IPS DF 19.7 (cell line): ENCODE measurements at regions not wholly inside any gene's neighbourhood (a gene's known extent, or its start where the extent isn't known, plus 50 kb on each side); places are given as distances from the start of the nearest gene placed in this dataset.

Source experiments
- DNase-seq: peaks from one replicate; pipeline ENCODE4 v3.0.0-alpha.2; 2013; ENCODE audit warnings: low read depth, low spot score

GRCh38 chr5:63727583-63727982, 234.7 kb downstream of the HTR1A start:
- no peak for DNase-seq

- no peak for DNase-seq
Measured at GRCh38 chr5:63726496-63726895, 235.7 kb downstream of the HTR1A start.

- no peak for DNase-seq
Measured at GRCh38 chr5:63719147-63719546, 243.1 kb downstream of the HTR1A start.

GRCh38 chr5:63700241-63700640, 262.0 kb downstream of the HTR1A start:
- no peak for DNase-seq

- DNase-seq: no peak
Measured at GRCh38 chr5:63697811-63698210, 264.4 kb downstream of the HTR1A start.

GRCh38 chr5:63690546-63690945, 271.7 kb downstream of the HTR1A start:
- DNase-seq: no peak

- DNase-seq: no peak
Measured at GRCh38 chr5:63687854-63688516, 274.3 kb downstream of the HTR1A start.

GRCh38 chr5:63686938-63687337, 275.3 kb downstream of the HTR1A start:
- DNase-seq: no peak

- DNase-seq: no peak
Measured at GRCh38 chr5:63686181-63686580, 276.1 kb downstream of the HTR1A start.

GRCh38 chr5:63685454-63685853, 276.8 kb downstream of the HTR1A start:
- no peak for DNase-seq

GRCh38 chr5:63674881-63675280, 287.4 kb downstream of the HTR1A start:
- DNase-seq: no peak

GRCh38 chr5:63655043-63655442, 307.2 kb downstream of the HTR1A start:
- no peak for DNase-seq

GRCh38 chr5:63650581-63650980, 311.7 kb downstream of the HTR1A start:
- no peak for DNase-seq

- DNase-seq: no peak
Measured at GRCh38 chr5:63648376-63648775, 313.9 kb downstream of the HTR1A start.

GRCh38 chr5:63629951-63630630, 332.2 kb downstream of the HTR1A start:
- DNase-seq: no peak

- DNase-seq: no peak
Measured at GRCh38 chr5:63613442-63613841, 348.8 kb downstream of the HTR1A start.

GRCh38 chr5:63603996-63604395, 358.2 kb downstream of the HTR1A start:
- no peak for DNase-seq

- DNase-seq: no peak
Measured at GRCh38 chr5:63602971-63603370, 359.3 kb downstream of the HTR1A start.

GRCh38 chr5:63596254-63596653, 366.0 kb downstream of the HTR1A start:
- DNase-seq: no peak

GRCh38 chr5:63573380-63573779, 388.9 kb downstream of the HTR1A start:
- DNase-seq: no peak

GRCh38 chr5:63572740-63573139, 389.5 kb downstream of the HTR1A start:
- DNase-seq: no peak

- no peak for DNase-seq
Measured at GRCh38 chr5:63570752-63571151, 391.5 kb downstream of the HTR1A start.

- no peak for DNase-seq
Measured at GRCh38 chr5:63564789-63565188, 397.5 kb downstream of the HTR1A start.
